HG03139 (cell line): ENCODE measurements at regions not wholly inside any gene's neighbourhood (a gene's known extent, or its start where the extent isn't known, plus 50 kb on each side); places are given as distances from the start of the nearest gene placed in this dataset.
"Not testable (repeated sequence)": the region's sequence is repeated elsewhere in the genome, so short reads cannot be mapped to it uniquely, and the experiment has no call there.

ENCODE experiments used
- ATAC-seq: cut with Tn5 transposase; IDR thresholded peaks from one replicate; pipeline ENCODE4 v1.9.1; 2021; ENCODE audit not compliant: unreplicated experiment

DNA sequence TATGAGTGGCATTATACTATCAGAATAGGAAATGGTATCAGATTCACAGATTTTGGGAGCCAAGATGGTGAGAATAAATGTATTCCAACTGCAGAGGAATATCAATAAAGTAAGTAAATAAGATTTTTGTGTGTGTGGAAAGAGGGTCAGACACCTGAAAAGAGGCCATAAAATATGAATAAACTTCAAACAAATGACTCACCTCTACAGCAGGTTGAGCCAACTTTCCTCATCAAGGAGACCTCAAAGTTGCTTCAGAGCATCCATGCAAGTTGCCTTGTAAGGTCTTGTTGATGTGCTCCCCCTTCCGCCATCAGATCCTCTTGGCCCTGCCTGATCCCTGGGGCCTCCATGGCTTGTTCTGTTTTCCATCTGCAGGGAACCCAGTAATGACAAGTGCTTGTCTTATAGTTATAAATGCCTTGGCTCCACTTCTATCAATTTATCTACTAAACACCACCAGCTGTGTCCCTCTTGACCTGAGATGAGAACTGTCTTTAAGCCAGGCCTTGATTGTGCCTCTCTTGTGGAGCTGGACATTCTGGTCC, 775.6 kb downstream of the LTN1 start:
- ATAC-seq, result no peak

DNA sequence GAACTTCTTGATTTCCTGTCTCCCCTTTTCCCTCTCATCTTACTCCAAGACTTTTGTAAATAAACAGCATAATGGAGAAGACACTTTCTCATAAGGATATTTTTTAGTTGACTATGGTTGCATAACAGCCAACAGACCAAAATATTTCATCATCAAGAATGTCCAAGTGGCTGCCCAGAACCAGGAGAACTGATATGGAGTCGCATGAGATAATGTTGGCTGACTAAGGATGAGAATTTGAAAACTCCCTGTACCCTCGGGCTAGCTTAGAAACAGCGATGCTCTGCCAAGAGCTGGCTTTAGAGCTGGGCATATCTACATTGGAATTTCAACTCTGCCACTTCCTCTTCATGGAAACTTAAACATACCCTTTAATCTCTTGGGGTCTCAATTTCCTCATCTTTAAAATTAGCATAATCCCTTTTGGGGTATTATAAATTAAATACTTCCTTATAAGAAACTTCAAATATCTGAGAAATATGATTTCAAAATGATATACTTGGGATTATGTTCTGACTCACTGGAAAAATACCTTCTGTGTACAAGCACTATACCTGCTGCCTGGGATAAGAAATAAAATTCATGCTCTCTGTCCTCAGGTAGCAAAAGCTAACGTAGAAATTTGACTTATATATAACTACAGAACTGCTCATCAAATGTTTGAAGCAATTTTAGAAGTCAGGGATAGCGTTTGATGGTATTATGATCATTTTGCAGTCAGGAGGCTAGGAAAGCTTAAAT, 777.3 kb downstream of the LTN1 start:
- ATAC-seq, result no peak

DNA sequence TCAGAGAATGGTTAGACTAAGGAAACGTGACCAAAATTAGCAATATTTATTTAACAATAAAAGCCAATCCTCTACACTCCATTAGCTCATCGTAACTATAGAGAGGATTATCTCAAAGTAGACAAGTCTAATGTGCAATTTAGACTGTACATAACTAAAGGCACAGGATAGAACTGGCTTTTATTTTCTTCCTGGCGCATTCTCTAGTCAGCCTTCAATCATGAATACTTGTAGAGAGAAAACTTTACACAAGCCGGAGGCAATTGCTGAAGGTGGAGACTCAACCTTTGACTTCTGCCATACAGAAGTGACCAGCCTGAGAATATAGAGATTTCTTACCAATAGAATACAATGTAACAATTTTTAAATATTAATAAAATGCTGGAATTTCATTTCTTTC, 777.9 kb downstream of the LTN1 start:
- ATAC-seq, result no peak

DNA sequence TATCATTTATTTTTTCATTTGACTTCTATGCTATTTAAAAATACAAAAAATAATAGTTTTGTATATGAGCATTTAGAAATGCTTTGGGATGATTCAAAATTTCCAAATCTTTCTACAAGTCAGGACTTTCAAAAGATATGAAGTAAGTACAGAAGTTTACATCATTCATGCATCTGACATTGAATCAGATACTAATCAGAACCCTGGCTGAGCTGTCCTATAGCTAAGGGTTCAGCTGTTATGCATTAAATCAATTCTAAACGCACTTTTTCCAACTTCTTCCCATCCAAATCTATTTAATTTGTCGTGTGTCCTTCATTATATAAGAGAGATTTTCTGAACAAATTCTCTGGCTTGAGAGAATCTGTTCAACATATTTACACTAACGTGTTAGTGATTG, 779.4 kb downstream of the LTN1 start:
- no peak for ATAC-seq

DNA sequence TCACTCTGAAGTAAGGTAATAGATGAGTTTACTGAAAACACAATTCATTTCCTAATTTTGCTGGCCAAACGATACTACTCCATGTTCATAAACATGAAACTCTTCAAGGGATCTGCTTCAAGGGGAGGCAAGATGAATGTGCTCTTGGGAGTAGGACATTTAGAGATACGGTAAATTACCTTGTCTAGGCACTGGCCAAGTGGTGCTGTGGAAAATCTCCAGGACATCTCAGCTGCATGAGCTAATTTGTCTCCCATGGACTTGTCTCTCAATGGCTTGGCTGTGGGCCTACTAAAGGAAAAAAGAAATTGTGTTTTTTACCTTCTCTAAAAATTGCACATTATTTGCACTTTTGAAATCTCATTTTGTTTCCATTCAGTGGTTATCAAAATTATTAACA, 780.6 kb downstream of the LTN1 start:
- no peak for ATAC-seq

DNA sequence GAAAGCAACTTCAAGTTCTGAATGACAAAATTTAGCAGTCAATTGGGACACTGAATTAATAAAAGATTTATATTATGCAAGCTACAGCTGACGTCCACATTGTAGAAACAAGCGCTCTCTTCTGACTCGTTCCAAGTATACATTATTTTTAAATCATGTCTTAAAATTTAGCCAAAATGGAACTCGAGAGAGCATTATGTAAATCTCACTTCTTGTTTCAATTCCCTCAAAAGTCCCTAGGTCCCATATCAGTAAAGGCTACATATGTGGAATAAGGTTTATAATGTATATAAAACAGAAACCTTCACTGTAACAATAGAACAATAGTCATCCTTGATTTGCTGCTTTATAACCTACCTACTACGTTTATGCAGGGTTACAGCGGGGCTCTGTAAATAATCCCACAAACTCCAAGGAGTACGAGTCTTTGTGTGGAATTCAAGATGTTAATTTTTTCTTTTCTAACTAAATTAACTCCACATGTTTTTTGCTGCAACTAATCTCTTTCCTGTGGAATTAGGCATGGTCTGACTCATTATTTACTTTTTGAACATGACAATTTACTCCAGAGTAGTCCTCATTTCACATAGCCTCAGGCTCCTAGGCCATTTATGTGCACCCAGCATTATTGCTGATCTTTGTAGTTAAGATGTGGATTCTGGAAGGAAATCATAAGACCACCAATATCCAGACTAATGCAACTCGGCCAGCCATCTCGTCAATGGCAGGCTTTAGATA, 785.1 kb downstream of the LTN1 start:
- ATAC-seq, result no peak

DNA sequence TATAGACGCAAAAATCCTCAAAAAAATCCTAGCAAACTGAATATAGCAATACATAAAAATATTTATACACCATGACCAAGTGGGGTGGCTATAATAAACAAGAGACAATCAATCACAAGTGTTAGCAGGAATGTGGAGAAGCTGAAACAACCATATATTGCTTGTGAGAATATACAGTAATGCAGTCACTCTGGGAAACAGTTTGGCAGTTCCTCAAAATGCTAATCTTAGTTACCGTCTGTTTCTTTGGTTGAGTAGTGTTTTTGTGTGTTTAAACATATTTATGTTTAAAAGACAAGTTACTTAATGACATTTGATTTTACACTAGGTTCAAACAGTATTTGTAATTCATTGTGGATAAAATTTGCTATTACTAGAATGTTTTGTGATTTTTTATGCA, 792.0 kb downstream of the LTN1 start:
- no peak for ATAC-seq

DNA sequence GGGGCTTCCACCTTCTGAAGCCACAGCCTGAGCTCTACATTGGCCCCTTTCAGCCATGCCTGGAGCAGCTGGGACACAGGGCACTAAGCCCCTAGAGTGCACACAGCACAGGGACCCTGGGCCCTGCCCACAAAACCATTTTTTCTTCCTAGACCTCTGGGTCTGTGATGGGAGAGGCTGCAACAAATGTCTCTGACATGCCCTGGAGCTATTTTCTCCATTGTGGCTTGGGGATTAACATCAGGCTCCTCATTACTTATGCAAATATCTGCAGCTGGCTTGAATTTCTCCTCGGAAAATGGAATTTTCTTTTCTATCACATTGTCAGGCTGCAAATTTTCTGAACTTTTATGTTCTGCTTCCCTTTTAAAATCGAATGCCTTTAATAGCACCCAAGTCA, 795.7 kb downstream of the LTN1 start:
- ATAC-seq, result no peak

DNA sequence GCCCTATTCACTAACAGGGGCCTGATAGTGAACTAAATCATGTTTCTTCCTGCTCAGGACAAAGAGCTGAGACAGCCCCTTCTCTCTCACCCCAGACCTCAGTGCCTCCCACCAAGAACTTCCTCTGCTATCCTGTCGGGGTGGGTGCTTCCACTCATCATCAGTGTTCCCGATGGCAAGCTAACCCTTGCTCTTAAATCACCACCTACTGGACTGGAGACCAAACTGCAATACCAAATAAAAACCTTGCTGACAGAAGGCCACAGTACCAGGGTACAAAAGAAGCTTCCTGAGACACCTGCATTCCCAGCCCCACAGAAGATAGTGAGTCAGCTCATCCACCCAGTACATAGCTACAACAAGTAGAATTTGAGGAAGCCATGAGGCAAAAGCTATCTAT, 799.5 kb downstream of the LTN1 start:
- no peak for ATAC-seq

DNA sequence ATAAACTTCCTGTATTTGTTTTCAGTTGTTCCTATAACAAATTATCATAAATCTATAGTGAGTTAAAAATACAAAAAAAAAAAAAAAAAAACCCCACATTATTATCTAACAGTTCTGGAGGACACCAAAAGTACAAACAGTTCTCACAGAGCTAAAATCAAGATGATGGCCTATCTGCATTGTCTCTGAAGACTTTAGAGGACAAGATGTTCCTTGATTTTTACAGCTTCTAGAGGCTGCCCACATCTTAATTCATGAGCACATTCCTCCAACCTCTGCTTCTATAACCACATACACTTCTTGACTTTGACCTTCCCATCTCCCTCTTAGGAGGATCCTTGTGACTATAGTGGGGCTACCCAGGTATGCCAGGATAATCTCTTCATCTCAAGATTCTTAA, 806.1 kb downstream of the LTN1 start:
- ATAC-seq, result no peak

DNA sequence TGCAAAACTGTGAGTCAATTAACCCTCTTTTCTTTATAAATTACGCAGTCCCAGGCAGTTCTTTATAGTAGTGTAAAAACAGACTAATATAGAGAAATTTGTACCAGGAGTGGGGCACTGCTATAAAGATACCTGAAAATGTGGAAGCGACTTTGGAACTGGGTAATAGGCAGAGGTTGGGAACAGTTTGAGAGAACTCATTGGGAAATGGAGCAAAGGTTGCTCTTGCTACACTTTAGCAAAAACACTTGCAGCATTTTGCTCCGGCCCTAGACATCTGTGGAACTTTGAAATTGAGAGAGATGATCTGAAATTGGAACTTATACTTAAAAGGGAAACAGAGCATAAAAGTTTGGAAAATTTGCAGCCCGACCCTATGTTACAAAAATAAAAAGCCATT, 810.9 kb downstream of the LTN1 start:
- ATAC-seq, result no peak

DNA sequence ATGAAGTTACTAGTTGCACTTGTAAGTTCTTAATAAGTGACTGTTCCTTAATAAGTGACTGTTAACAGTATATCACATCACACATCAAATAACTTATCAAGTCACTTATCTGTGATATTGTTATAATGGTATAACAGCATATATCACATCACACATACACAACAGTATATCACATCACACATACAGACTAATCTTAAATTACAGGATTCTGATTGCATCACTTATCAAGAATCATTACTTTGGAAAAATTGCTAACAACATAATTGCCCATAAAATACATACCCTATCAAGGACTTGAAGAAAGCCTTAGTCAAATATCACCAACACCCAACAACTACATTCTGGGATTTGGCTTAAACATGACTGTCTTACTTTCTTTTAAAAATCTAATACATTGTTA, 813.5 kb downstream of the LTN1 start:
- no peak for ATAC-seq

DNA sequence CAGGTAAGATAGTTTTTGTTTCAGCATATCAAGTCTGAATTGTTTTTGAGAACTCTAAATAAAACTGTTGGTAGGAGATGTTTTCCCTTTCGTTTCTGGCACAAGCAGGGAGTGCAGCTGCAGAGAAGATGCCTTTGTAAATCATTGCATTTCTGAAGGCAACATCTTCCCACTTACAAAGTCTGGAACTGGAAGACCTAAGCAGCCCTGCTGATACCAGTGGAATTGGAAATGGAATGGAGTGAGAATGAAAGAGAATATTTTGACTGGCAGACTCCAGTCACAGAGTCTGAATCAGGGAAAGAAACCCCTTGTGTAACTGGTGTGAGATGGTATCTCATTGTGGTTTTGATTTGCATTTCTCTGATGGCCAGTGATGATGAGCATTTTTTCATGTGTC, 815.6 kb downstream of the LTN1 start:
- no peak for ATAC-seq

DNA sequence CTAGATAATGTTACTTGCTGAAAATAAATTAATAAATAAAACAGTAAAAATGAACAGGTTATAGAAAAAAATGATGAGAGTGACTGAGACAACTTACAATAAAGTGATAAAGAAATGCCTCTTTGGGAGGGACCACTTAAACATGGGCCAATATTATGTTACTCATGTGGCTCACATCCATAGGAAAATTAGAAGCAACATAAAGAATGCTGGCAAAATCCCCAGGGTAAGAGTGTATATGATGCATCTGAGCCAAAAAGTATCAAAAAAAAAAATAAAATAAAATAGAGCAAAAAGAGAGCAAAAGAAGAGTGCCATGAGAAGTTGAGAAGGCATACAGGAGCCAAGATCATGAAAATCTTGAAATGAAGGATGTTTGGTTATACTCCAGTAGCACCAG, 818.0 kb downstream of the LTN1 start:
- no peak for ATAC-seq

DNA sequence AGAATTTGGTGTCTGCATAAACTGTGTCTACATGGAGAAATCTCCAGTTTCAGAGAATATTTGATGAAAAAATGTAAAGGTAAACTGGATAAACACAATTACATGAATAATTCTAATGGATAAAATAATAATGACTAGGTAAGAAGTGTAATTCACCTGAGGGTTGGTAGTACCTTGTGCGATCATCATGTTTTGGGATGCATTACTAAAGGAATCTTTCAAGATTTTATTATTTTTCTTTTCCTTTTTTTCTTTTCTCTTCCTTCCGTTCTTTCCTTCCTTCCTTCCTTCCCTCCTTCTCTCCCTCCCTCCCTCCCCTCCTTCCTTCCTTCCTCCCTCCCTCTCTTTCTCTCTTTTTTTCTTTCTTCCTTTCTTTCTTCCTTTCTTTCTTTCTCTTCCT, 818.7 kb downstream of the LTN1 start:
- no peak for ATAC-seq

DNA sequence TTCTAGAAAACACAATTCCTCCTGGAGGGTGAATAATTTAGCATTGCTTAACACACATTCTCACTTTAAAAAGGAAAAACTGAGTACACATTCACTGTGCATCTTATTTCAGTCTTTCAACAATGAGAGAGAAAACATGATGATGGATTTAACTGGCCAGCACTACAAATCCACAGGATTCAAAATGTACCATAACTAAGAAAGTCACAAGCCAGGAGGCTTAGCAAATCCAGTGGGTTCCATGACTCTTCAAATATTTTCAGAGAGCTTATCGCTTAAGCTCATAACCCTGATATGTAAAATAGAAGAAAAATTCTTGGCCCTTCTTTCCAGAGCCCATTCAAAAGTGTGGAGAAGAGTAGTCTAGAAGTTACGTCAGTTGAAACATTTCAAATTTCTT, 820.3 kb downstream of the LTN1 start:
- ATAC-seq, result no peak

DNA sequence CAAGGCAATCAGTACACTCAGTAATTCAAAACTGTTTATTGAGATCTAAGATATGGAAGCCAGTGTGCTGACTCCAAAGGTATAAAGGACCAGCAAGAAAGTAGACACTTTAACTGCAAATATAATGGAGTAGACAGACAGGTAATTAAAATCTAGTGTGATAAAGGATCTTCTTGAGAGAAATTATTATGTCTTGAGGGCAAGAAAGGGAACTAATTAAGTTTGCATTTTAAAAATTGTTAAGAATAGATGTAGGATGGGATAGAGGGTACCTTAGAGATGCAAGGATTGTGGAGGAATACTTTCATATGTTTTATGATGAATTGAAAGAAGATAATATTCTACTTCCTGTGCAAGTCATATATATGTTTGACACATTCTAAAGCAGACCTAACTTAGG, 825.3 kb downstream of the LTN1 start:
- no peak for ATAC-seq

DNA sequence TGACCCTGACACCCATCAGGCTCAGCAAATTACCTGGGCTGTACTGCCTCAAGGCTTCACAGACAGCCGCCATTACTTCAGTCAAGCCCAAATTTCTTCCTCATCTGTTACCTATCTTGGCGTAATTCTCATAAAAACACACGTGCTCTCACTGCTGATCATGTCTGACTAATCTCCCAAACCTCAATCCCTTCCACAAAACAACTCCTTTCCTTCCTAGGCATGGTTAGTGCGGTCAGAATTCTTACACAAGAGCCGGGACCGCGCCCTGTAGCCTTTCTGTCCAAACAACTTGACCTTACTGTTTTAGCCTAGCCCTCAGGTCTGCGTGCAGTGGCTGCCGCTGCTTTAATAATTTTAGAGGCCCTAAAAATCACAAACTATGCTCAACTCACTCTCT, 828.2 kb downstream of the LTN1 start:
- ATAC-seq, result not testable (repeated sequence)

DNA sequence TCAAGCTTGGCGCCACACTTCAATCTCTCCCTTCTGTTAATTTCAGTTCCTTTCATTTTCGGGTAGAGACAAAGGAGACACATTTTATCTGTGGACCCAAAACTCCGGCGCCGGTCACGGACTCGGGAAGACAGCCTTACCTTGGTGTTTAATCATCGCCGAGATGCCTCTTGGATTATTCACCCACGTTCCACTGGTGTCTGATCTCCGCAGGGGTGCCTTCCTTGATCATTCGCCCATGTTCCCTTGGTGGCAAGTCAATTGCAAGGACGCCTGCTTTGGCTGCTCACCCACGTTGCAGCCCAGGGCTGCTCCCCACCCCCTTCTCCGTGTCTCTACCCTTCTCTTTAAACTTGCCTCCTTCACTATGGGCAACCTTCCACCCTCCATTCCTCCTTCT, 830.6 kb downstream of the LTN1 start:
- ATAC-seq, result not testable (repeated sequence)

DNA sequence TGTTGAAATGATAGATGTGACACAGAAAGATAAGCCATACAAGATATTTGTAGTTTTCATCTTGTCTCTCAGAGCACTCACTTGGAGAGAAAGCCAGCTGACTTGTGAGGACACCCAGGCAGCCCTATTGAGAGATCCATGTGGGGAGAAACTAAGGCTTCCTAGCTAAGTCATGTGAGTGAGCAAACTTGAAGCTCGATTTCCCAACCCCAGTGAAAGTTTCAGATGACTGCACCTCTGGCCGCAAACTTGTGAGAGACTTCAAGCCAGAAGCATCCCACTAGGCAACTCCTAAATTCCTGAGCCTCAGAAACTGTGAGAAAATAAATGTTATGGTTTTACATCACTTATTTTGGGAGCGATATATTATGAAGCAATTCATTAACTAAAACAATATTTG, 832.3 kb downstream of the LTN1 start:
- ATAC-seq, result no peak

DNA sequence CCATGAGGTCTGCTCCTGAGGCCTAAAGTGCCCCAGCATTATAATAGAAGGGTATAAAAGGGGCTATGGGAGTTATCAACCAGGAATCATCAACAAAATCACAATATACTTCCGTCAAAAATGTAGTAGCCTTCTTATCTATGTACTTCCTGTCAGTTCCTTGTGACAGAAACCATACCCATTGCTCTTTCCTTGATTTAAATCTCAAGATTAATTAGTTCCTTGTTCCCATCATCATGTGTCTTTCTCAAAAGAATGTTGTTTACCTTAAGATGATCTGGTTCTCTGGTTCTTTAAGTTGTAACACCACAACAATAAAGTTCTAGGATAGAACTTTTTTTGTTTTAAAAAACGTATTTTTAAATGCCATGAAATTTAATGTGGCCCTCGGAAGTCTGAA, 833.3 kb downstream of the LTN1 start:
- ATAC-seq, result no peak

DNA sequence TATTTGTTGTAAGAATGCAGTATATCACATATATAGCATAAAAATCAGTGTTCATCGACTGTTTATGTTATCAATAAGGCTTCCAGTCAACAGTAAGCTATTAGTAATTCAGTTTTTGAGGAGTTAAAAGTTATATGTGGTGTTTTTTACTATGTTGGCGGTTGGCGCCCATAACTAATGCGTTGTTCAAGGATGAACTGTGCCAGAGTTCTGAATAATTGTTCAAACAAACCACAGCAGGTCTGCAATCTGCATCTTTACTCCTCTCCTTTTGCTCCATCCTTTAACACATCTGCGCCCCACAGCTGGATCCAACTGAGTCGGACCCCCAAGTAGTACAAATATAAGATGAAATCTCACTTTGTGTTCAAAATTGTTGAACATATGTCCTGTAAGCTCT, 836.1 kb downstream of the LTN1 start:
- no peak for ATAC-seq

DNA sequence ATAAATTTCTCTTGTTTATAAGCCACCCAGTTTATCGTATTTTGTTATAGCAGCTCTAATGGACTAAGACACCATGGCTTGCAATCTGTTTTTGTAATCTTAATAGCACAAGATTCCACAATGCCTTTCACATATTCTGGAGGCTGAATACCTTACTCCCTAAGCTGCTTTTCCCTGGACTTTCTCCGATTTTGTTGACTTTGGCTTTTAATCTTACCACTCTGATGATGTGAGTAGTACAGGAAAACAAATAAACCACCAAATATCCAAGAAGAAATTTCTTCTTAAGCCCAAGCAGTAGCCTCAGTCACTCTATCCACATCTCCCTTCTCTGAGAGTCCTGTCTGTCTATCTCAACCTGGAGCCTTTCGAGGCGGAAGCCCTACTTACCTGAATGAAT, 838.6 kb downstream of the LTN1 start:
- no peak for ATAC-seq
